CD4-positive, alpha-beta T cell treated with Interleukin-6 for 4 hours (primary cell): ENCODE measurements at regions not wholly inside any gene's neighbourhood (a gene's known extent, or its start where the extent isn't known, plus 50 kb on each side); places are given as distances from the start of the nearest gene placed in this dataset.

Source experiments
- DNase-seq: peaks from one replicate; pipeline ENCODE4 v3.0.0-alpha.2; 2020; ENCODE audit warnings: mixed read lengths

DNA sequence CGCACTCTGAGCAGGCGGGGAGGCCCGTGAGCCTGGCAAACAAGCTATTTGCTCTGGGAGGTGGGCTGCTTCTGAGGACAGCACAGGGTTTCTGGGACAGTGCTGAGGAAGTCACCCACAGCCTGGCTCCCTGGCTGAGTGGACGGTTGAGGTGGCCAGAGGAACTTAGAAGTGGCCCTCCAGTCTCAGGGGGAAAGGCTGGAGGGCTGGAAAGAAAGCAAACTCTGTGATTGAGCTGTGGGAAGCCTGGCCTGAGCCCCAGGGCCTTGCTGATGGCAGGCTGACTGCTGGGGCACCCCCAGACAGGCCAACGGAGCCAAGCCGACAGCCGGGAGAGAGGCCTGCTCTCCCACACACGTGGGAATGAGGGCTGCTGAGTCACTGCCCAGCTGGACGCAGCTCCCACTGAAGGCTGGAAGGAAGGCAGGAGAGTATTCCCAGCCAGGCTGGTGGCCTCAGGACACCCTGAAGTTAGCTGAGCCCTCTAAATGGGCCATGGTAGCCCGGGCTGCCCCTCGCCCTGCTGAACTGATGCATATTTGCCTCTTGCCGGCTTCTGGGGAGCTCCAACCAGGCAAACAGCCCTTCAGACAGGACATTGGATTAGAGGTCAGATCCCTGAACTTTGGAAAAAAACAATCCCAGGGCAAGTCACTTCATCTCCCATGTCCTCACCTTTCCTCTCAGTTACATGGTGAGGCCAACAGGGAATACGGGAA lies 98.0 kb upstream of the TLE3 start:
- DNase-seq: no peak

DNA sequence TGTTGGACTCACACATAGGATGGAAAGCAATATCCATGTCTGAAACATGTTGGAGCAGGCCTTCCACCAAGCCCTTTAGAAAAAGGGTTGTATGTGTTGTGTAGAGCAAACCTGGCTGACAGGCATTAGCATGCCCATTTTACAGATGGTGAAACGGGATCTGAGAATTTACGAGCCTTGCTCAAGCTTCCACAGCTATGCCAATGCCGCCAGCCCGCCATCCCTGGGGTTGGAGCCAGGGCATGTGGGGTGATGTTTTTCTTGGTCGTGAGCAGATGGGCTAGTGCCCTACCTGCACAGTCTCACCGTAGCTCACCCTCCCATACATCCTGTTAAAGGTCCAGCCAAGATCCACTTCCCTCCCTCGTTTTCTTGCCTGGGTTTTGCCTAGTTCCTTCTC lies 97.5 kb upstream of the TLE3 start:
- no peak for DNase-seq

DNA sequence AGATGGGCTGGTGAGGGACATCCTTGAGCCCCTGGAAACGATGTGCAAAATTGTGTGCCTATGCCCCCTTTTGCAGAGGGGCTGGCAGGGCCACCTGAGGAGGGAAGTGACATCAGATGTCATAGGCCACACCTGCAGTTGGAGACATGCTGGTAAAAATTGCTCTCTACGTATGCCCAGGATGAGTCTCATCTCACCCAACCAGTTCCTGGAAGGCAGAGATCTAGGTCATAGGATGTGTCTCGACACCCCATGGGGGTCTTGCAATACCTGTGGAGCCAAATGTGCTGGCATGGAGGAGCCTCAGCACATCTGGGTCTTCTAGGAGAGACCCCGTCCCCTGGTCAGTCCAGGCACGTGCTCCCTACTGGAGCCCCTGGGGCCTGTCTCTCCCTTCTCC lies 96.5 kb upstream of the TLE3 start:
- no peak for DNase-seq

DNA sequence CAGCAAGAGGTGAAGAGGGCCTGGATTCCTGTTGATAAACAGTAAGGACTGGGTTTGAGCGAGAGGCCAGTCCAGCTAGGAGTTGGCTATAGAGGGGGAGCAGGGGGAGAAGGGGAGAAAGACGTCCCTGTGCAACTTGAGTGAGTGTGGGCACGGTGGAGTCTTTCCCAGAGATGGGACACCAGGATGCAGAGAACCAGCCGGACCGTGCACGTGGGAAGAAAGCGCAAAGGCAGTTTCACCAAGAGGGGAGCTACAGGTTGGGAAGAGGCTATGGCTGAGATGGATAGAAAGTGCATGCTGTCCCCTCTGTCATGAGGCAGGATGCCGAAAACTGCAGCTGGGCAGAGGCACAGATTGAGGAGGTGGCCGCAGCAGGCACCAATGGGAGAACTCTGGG lies 96.0 kb upstream of the TLE3 start:
- no peak for DNase-seq

DNA sequence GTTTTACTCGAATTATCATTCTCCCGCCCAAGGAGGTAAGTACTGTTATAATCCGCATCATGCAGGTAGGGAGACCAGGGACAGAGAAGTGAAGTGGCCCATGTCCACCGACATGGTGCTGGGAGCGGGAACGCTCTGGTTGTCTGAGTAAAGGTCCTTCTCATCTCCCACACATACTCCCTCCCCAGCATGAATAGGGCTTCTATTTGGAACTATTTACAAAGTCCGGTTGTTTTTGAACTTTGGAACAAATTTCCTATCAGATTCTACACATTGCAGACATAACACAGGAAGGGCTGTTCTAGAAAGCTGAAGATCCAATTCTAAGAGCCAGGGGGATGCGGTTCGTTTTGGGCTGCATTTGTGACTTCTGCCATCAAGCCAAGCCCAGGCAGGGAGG lies 94.8 kb upstream of the TLE3 start:
- DNase-seq: no peak

DNA sequence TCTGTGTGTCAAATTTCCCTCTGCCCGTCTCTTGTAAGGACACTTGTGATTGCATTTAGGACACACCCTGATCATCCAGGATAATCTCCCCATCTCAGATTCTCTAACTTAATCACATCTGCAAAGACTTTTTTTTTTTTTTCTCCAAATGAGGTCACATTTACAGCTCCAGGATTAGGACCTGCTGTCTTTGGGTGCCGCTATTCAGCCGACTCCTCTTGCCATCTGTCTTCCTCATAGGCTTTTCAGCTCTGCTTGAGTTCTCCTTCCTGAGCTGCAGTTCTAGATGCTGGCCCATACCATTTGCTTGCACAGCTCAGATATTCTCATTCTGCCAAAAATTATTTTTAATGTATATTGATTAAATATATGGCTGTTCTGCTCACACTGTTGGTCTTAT lies 94.3 kb upstream of the TLE3 start:
- DNase-seq: no peak

- DNase-seq: no peak
Observed at GRCh38 chr15:70190965-70191364, 93.2 kb upstream of the TLE3 start.

DNA sequence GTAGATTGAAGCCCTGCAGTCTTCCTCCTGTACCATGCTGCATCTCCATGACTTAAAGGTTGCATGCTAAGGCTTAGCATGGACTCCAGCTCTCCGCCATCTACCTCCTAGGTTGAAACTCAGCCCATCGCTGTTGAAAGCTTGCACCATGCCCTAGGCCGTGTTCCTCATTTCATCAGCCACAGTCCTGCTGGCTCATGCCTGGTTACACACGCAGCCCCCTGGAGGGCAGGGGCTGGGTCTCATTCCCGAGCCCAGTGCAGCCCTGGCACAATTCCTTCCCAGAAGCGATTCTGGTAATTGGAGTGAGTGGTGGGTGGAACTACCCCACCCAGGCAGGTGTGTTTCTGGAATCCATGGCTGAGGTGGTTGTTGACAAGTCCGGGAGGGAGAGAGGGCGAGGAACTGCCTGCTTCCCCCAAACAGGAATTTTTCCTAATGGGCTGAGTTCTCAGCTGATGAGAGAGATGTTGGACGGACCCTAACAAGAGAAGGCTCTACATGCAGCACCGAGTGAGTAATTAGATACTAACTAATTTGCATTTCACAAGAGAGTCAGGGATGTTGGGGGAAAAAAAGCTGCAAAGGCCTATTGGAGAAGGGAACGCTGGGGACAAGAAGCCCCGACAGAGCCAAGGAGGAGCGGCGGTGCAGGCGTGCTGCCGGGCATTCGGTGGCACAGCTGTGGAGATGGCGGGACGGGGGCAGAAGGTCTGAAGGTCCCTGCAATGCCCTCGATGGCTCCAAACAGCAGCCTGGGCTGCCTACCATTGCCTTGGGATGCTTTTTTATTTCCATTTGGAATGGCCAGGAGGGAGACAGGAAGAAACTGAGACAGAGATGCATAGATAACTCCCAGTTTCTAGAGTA lies 92.3 kb upstream of the TLE3 start:
- no peak for DNase-seq

DNA sequence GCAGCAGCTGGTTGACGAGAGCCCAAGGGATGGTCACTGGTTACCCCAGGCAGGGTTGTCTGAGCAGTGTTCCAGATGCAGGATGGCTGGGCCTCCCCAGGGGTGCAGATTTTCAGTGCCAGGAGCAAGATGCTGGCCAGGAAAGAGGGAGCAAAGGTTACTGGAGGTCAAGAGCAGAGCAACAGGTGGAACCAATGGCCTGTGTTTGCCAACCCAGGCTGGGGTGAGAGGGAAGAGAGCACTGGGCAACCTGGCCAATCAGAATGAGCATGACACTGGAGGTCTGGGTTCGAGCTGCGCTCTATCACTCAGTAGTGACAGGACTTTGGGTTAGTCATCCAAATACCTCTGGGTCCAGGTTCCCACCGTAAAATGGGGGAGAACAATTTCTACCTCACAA lies 90.6 kb upstream of the TLE3 start:
- no peak for DNase-seq

GRCh38 chr15:70187331-70187730 lies 89.6 kb upstream of the TLE3 start:
- no peak for DNase-seq

GRCh38 chr15:70186152-70186551 lies 88.4 kb upstream of the TLE3 start:
- DNase-seq: no peak

- DNase-seq: no peak
Observed at GRCh38 chr15:70185251-70185711, 87.6 kb upstream of the TLE3 start.

GRCh38 chr15:70182858-70183695 lies 85.4 kb upstream of the TLE3 start:
- no peak for DNase-seq

DNA sequence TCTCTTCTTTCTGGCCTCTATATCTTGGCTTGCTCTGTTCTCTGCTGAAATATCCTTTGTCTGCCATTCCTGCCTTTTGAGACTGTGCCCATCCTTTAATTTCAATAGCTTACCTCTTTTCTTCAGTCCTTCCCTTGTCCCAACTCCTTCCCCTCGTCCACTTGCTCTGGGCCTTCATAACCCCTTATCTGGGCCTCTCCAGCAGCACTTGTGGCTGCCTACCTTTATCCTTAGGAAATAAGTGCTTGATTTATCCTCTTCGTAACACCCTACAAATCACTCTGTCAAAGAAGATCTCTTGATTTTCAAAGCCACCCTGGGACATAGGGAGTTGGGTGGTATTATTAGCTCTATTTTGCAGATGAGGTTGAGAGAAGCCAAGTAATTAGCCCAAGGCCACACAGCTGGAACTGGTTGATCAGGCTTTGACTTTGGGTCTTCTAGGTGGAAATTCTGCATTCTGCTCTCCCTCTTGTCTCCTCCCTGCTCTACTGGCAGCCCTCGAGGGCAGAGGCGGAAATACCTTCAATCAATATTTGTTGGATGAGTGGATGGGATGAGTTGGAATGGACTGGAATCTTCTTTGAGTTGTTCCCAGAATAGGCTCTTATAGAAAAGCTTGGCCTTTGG lies 84.0 kb upstream of the TLE3 start:
- DNase-seq: no peak

DNA sequence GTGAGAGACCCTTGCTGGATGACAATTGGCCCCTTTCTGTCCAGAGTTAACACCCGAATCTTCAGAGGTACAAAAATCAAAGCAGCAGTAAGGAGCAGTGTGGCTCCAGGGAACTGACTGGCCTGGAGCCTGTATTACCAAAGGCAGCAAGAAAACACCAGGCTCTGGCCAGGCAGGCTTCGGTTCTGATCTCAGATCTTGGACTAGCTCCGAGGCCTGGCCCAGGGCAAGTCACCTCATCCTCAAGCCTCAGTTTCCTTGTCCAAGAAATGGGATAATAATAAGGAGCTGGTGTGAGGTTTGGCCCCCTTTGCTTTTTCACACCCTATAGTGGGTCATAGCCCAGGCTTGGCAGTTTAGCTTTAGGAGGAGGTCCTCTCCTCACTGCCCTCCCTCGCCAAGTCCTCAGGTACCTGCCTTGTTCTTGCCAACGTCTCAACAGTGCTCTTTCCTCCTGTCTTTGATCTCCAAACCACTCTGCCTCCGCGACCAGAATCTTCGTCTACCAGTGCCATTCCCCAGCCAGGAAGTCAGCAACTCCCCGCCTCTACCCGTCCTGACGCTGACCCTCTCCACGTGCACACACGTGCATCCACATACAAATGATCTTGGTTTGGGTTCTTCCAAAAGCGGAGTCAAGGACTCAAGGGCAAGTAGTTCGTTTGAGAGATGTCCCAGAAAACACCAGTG lies 82.6 kb upstream of the TLE3 start:
- no peak for DNase-seq

DNA sequence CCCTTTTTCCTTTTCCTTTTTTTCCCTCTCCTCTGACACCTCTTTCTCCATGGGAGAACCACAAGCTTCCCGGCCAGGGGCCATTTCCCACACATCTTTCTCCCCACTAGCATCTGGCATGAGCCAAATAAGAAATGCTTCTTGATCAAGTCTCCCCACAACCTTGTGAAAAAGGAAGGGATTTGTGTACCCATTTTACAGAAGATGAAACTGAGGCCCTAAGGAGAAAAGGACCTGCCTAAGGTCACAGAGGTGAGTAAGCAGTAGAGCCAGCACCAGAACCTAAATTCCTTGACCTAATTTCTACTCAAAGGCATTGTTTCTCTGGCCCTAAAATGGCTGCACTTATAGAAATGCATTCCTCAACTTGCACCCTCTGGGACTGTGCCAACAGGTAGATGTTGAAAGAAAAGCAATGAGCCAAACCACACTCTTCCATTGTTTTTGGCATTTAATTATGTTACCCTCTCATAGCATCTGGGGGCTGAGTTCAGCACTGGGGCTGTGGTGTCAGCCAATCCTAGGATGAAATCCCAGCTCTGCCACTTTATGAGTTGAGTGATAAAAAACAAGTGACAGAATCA lies 81.7 kb upstream of the TLE3 start:
- no peak for DNase-seq

- no peak for DNase-seq
Observed at GRCh38 chr15:70178335-70179084, 80.8 kb upstream of the TLE3 start.

GRCh38 chr15:70172566-70173225 lies 75.0 kb upstream of the TLE3 start:
- no peak for DNase-seq

- DNase-seq: no peak
Observed at GRCh38 chr15:70172124-70172523, 74.4 kb upstream of the TLE3 start.

- no peak for DNase-seq
Observed at GRCh38 chr15:70171256-70171886, 73.7 kb upstream of the TLE3 start.
